ENCODE measurements at regions not wholly inside any gene's neighbourhood (a gene's known extent, or its start where the extent isn't known, plus 50 kb on each side); places are given as distances from the start of the nearest gene placed in this dataset.

GRCh38 chr5:57675236-57675635, 192.6 kb upstream of the ACTBL2 start:
- no peaks in the 10 kb centered on the region for H3K4me1 ChIP-seq (ENCODE audit: control insufficient read depth, low read length)
- H3K4me3 ChIP-seq (ENCODE audit: low read length), result no peak overlapping the region
- H3K36me3 ChIP-seq (ENCODE audit: control insufficient read depth, low read length), result no peaks in the 10 kb centered on the region
- no peaks in the 10 kb centered on the region for H3K79me2 ChIP-seq (ENCODE audit: control insufficient read depth, low read length)
- H3K27ac ChIP-seq (ENCODE audit: low read depth, low read length), result no peak overlapping the region
- no peaks in the 10 kb centered on the region for H3F3A ChIP-seq (ENCODE audit: control insufficient read depth, insufficient read depth)
- TF ChIP-seq, protein P1, sequence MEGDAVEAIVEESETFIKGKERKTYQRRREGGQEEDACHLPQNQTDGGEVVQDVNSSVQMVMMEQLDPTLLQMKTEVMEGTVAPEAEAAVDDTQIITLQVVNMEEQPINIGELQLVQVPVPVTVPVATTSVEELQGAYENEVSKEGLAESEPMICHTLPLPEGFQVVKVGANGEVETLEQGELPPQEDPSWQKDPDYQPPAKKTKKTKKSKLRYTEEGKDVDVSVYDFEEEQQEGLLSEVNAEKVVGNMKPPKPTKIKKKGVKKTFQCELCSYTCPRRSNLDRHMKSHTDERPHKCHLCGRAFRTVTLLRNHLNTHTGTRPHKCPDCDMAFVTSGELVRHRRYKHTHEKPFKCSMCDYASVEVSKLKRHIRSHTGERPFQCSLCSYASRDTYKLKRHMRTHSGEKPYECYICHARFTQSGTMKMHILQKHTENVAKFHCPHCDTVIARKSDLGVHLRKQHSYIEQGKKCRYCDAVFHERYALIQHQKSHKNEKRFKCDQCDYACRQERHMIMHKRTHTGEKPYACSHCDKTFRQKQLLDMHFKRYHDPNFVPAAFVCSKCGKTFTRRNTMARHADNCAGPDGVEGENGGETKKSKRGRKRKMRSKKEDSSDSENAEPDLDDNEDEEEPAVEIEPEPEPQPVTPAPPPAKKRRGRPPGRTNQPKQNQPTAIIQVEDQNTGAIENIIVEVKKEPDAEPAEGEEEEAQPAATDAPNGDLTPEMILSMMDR (IDR thresholded peaks at IDR 0.05; ENCODE audit: low read depth, low read length, poor library complexity, severe bottlenecking), result no peak
- TF ChIP-seq EZH2phosphoT487 (IDR thresholded peaks at IDR 0.05; ENCODE audit: borderline replicate concordance, low read length), result no peak
- no peak overlapping the region for H3K4me2 ChIP-seq (ENCODE audit: low read length)
- no peaks in the 10 kb centered on the region for H3K9me2 ChIP-seq (replicated peaks; ENCODE audit: control insufficient read depth, low read length)
- no peaks in the 10 kb centered on the region for H3K9me3 ChIP-seq (ENCODE audit: control insufficient read depth, insufficient read depth, low read length)
- H3K27me3 ChIP-seq (ENCODE audit: control insufficient read depth, low read length), result no peaks in the 10 kb centered on the region
- no peaks in the 10 kb centered on the region for H4K20me1 ChIP-seq (ENCODE audit: control insufficient read depth, insufficient read depth, low read depth, low read length)

DNA sequence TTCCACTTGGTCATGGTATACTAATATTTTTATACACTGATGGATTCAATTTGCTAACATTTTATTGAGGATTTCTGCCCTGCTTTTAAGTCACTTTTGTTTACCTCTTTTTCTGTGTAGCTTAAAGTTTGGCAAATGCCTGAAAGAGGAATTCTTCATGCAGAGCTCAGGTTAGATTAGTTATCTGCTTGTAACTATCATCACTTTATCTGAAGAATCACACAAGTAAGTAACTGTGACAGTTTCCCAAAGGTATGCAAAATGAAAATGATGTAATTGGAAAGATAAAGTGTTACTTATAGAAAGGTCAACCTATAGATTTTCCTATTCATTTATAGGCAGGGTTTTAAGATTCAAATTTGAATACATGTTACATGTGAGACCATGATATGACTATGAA, 188.8 kb upstream of the ACTBL2 start:
- no peak for TF ChIP-seq EZH2phosphoT487 (IDR thresholded peaks at IDR 0.05; ENCODE audit: borderline replicate concordance, low read length)
- TF ChIP-seq, protein P1 (IDR thresholded peaks at IDR 0.05; ENCODE audit: low read depth, low read length, poor library complexity, severe bottlenecking), result no peak
- Histone ChIP-seq H3K36me3 (ENCODE audit: control insufficient read depth, low read length) (no peaks in the 10 kb centered on the region), H3K9me2 (replicated peaks; ENCODE audit: control insufficient read depth, low read length) (no peaks in the 10 kb centered on the region), H3K4me1 (ENCODE audit: control insufficient read depth, low read length) (no peaks in the 10 kb centered on the region), H4K20me1 (ENCODE audit: control insufficient read depth, insufficient read depth, low read depth, low read length) (no peaks in the 10 kb centered on the region), H3K4me3 (ENCODE audit: low read length) (no peak overlapping the region), H3K27me3 (ENCODE audit: control insufficient read depth, low read length) (no peaks in the 10 kb centered on the region), H3K27ac (ENCODE audit: low read depth, low read length) (no peak overlapping the region), H3K9me3 (ENCODE audit: control insufficient read depth, insufficient read depth, low read length) (no peaks in the 10 kb centered on the region), H3K79me2 (ENCODE audit: control insufficient read depth, low read length) (no peaks in the 10 kb centered on the region), H3K4me2 (ENCODE audit: low read length) (no peak overlapping the region), H3F3A (ENCODE audit: control insufficient read depth, insufficient read depth) (no peaks in the 10 kb centered on the region)

DNA sequence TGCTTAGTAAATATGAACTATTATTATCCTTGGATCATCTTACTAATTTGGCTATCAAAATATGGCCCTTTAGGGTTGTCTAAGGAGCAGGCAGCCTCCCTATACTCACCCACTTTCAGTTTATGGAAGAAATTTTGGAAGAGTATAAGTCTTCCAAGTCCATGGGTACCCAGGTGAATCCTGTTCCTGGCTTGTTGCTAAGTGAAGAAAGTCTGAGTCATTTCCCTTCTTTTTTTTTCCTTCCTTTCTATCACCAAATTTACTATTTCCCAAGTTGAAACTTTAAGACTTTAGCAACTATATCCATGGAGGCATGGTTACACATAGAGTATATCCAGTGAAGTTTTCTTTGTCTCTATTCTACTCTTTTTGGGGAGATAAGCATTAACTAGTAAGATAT, 184.0 kb upstream of the ACTBL2 start:
- H3K4me1 ChIP-seq (ENCODE audit: control insufficient read depth, low read length), result no peaks in the 10 kb centered on the region
- no peak overlapping the region for H3K27ac ChIP-seq (ENCODE audit: low read depth, low read length)
- H3K4me2 ChIP-seq (ENCODE audit: low read length), result no peak overlapping the region
- no peak for TF ChIP-seq EZH2phosphoT487 (IDR thresholded peaks at IDR 0.05; ENCODE audit: borderline replicate concordance, low read length)
- TF ChIP-seq, protein P1 (IDR thresholded peaks at IDR 0.05; ENCODE audit: low read depth, low read length, poor library complexity, severe bottlenecking), result no peak
- no peaks in the 10 kb centered on the region for H3F3A ChIP-seq (ENCODE audit: control insufficient read depth, insufficient read depth)
- no peaks in the 10 kb centered on the region for H3K27me3 ChIP-seq (ENCODE audit: control insufficient read depth, low read length)
- no peaks in the 10 kb centered on the region for H3K9me3 ChIP-seq (ENCODE audit: control insufficient read depth, insufficient read depth, low read length)
- H3K79me2 ChIP-seq (ENCODE audit: control insufficient read depth, low read length), result no peaks in the 10 kb centered on the region
- H4K20me1 ChIP-seq (ENCODE audit: control insufficient read depth, insufficient read depth, low read depth, low read length), result no peaks in the 10 kb centered on the region
- no peak overlapping the region for H3K4me3 ChIP-seq (ENCODE audit: low read length)
- no peaks in the 10 kb centered on the region for H3K36me3 ChIP-seq (ENCODE audit: control insufficient read depth, low read length)
- H3K9me2 ChIP-seq (replicated peaks; ENCODE audit: control insufficient read depth, low read length), result no peaks in the 10 kb centered on the region

Measured in DOHH2 (cell line).